HS-5 (cell line): ENCODE measurements at regions not wholly inside any gene's neighbourhood (a gene's known extent, or its start where the extent isn't known, plus 50 kb on each side); places are given as distances from the start of the nearest gene placed in this dataset.
A peak's percentile ranks its signal among the peaks of the same experiment; 100 is the strongest.

Experiments used
- DNase-seq: peaks from one replicate; pipeline ENCODE4 v3.0.0-alpha.2; 2012; ENCODE audit warnings: low read depth

DNA sequence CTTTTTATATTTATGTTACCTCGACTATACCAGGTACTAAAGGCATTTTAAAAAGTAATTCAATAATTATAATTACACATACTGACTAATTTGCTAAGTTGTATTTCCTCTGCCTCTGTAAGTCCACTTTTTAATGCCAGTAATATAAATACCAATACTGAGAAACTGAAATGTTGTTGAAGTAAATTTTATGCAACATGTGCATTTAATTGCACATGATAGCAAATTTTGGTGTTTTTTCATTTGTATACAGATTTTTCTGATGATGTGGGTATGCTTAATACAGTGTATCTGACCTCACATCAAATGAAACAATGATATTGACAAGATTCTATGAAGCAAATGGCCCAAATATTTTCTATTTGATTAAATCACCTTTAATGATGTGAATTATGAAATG lies 1531.6 kb downstream of the KCNT2 start:
- no peak for DNase-seq

- no peak for DNase-seq
These were observed 1532.3 kb downstream of the KCNT2 start for GRCh38 chr1:195075973-195076372.

- no peak for DNase-seq
These were observed 1536.8 kb downstream of the KCNT2 start for GRCh38 chr1:195071461-195071860.

DNA sequence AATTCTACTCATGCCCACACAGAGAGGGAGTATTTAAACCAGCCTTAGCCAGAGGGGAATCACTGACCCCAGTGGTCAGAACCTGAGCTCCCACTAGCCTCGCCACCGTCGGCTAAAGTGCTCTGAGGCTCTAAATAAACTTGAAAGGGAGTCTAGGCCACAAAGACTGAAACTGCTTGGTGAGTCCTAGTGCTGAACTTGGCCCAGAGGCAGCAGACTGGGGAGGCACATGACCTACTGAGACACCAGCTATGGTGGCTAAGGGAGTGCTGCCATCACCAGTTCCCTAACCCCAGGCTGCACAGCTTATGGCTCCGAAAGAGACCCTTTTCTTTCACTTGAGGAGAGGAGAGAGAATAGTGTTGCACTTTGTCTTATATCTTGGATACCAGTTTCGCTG lies 1542.8 kb downstream of the KCNT2 start:
- DNase-seq = no peak

- DNase-seq = no peak
These were observed 1543.9 kb downstream of the KCNT2 start for GRCh38 chr1:195064358-195064757.

GRCh38 chr1:195054217-195054687 lies 1554.0 kb downstream of the KCNT2 start:
- no peak for DNase-seq

- DNase-seq = no peak
These were observed 1554.8 kb downstream of the KCNT2 start for GRCh38 chr1:195053478-195053877.

DNA sequence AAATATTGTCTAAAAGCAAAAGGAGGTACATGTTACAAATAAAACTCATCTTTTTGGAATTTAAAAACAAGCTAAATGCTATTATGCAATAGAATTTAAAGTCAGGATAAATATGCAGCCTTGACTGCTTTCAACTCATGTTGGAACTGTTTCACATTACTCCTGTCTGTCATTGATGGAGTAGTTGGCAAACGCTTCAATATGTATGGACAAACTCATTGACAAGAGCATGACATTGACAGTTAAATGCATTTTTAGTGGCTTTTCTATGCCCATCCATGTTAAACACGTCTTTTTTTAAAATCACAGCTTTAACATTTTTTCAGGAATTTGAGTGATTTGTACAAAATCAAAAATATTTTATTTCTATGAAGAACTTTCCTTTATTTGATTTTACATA lies 1560.5 kb downstream of the KCNT2 start:
- no peak for DNase-seq

- DNase-seq = no peak
These were observed 1563.2 kb downstream of the KCNT2 start for GRCh38 chr1:195045072-195045471.

DNA sequence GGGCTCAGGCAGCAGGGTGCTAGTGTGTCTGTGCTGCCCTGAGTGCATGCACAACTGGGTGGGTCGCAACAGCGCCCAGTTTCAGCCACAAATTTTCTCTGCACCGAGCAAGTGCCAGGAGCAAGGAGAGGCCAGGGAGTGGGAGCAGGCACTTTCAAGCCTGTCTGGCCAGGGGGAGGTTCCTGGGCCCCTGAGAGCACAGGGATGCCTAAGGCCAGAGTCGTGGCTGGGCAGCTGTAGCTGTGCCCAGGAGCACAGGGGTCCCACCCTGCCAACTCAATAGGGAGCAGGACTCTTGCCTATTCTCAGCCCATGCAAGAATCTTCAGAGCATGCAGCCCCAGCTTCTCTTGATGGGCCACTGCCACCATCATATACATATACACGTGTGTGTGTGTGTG lies 1577.4 kb downstream of the KCNT2 start:
- no peak for DNase-seq

DNA sequence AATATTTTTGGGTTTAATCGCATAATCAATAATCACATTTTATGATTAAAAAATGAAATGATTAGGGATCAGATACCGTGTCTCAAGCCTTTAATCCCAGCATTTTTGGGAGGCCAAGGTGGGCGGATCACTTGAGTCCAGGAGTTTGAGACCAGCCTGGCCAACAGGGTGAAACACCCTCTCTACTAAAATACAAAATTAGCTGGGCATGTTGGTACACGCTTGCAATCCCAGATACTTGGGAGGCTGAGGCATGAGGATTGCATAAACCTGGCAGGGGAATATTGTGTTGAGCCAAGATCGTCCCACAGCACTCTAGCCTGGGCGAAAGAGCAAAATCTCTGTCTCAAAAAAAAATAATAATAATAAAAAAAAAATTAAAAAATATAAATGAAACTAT lies 1581.4 kb downstream of the KCNT2 start:
- no peak for DNase-seq

- DNase-seq = no peak
These were observed 1588.9 kb downstream of the KCNT2 start for GRCh38 chr1:195019385-195019784.

- DNase-seq = no peak
These were observed 1595.2 kb downstream of the KCNT2 start for GRCh38 chr1:195012995-195013394.

DNA sequence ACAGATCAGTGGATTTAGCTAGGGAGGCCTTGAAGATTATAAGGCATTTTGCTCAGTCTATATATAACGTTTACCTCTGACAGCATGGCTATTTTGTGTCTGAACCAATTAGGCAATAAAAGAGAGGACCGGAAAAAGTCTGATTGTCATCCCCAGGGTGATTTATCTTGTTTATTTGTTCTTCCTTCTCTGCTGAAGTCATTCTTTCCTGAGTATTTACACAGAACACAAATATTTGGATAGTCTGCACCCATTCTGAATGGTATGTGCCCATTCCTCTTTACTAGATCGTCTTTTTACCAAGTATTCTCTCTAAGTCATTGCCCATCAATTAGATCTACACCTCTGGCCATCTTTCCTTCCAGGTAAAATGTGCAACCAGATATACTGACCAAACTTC lies 1602.9 kb downstream of the KCNT2 start:
- DNase-seq = no peak

DNA sequence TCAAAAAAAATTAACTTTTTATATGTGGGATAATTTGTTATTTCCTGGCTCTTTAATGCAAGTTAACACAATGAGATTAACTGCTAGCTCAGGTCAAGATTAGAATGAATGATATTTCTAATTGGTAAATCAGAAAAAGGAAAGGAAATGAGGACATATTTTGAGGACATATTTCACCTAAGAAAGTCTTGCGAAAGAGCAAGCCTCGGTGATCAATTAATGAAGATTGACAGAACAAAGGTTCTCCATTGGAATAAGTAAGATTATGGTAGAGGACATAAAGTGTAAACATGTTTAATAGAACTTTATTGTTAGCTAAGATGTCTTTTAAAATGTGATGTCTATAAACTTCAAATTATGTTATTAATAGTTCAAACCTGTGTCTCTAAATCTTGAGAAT lies 1617.8 kb downstream of the KCNT2 start:
- DNase-seq = no peak

GRCh38 chr1:194975913-194976312 lies 1632.3 kb downstream of the KCNT2 start:
- DNase-seq = peak; percentile 73

- DNase-seq = no peak
These were observed 1639.3 kb downstream of the KCNT2 start for GRCh38 chr1:194968916-194969315.

- DNase-seq = no peak
These were observed 1648.4 kb downstream of the KCNT2 start for GRCh38 chr1:194959795-194960194.

DNA sequence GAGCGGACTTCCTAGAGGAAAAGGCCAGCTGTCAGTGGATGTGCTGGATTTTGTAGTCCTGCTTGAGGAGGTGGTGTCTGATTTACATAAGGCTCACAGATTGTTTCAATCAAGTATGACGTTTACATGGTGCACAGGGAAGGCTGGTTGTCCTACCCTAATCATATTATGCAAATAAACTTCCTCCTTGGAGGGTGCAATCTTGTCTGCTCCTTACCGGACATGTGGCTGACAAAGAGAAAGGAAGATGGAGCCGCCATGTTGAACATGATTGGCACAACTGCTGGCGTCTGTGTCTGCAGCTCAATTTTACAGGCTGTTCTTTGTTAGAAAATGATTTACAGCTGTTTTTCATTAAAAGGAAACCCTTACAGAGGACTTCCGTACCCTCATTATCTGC lies 1656.1 kb downstream of the KCNT2 start:
- DNase-seq = no peak

DNA sequence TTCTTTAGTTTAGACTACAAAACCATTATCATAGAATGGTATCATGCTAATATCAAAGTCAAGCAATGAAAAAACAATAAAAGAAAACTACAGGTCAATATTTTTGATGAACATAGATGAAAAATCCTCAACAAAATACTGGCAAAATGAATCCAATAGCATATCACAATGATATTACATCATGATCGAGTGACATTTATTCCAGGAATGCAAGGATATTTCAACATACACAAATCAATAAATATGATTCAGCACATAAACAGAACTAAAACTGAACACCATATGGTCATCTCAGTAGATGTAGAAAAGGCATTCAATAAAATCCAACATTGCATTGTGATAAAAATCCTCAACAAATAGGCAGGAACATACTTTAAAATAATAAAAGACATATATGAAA lies 1657.7 kb downstream of the KCNT2 start:
- peak; percentile 49 for DNase-seq

GRCh38 chr1:194940336-194941030 lies 1667.8 kb downstream of the KCNT2 start:
- no peak for DNase-seq

- no peak for DNase-seq
These were observed 1672.4 kb downstream of the KCNT2 start for GRCh38 chr1:194935864-194936263.

- no peak for DNase-seq
These were observed 1677.1 kb downstream of the KCNT2 start for GRCh38 chr1:194931166-194931565.

DNA sequence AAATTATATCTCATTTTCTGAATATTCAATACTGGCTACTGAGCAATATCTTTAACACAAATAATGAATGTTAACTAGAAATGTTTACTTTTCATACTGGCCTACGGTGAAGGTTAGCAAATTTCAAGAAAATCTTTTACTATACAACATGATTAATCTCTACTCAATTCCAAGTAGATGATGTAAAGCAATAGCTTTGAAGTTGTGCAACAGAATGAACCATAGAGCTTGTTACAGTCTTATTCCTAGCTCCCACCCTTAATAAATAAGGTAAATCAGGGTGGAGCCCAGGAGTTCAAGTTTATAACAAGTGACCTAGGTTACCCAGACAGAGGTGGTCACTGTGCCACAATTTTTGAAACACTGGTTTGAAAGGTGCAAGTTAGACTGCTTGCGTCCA lies 1678.1 kb downstream of the KCNT2 start:
- DNase-seq = no peak
